ENCODE measurements at regions not wholly inside any gene's neighbourhood (a gene's known extent, or its start where the extent isn't known, plus 50 kb on each side); places are given as distances from the start of the nearest gene placed in this dataset.

- POLR2A ChIA-PET, result no interaction called here
- Histone ChIP-seq H3K4me1 (ENCODE audit: insufficient read depth, low read length) (no peaks in the 10 kb centered on the region), H3K27ac (ENCODE audit: low read depth in 1 of 2, low read length in 2 of 2) (no peak overlapping the region), H3K9me3 (ENCODE audit: control insufficient read depth in 1 of 2, insufficient read depth in 1 of 2, low read length in 2 of 2) (no peaks in the 10 kb centered on the region), H3K4me3 (ENCODE audit: low read length) (no peak overlapping the region), H3K27me3 (ENCODE audit: control insufficient read depth in 1 of 2, insufficient read depth in 2 of 2, low read length in 2 of 2) (no peaks in the 10 kb centered on the region), H3K36me3 (ENCODE audit: insufficient read depth, low read length) (no peaks in the 10 kb centered on the region)
- Mint-ChIP-seq H3K27me3 (no peaks in the 10 kb centered on the region), H3K27ac (no peak overlapping the region), H3K9me3 (no peaks in the 10 kb centered on the region), H3K4me3 (no peak overlapping the region), H3K36me3 (ENCODE audit: low read depth) (no peaks in the 10 kb centered on the region), H3K4me1 (ENCODE audit: low read depth) (no peaks in the 10 kb centered on the region)
- no peak for TF ChIP-seq CTCF (IDR thresholded peaks at IDR 0.05)
- intact Hi-C loops (cut with DNase I, micrococcal nuclease), result no loop called here
- DNase-seq (no peak), ATAC-seq (ENCODE audit: poor library complexity) (no peak)
- CTCF ChIA-PET, result no interaction called here
Measured at GRCh38 chr12:20142316-20142715, 226.0 kb upstream of the PDE3A start.

- Mint-ChIP-seq H3K27me3 (no peaks in the 10 kb centered on the region), H3K36me3 (ENCODE audit: low read depth) (no peaks in the 10 kb centered on the region), H3K27ac (no peak overlapping the region), H3K4me3 (no peak overlapping the region), H3K9me3 (no peaks in the 10 kb centered on the region), H3K4me1 (ENCODE audit: low read depth) (no peaks in the 10 kb centered on the region)
- H3K27ac ChIP-seq (ENCODE audit: low read depth in 1 of 2, low read length in 2 of 2), result no peak overlapping the region
- H3K4me1 ChIP-seq (ENCODE audit: insufficient read depth, low read length), result no peaks in the 10 kb centered on the region
- POLR2A ChIA-PET, result no interaction called here
- no peaks in the 10 kb centered on the region for H3K36me3 ChIP-seq (ENCODE audit: insufficient read depth, low read length)
- ATAC-seq (ENCODE audit: poor library complexity), result no peak
- TF ChIP-seq CTCF (IDR thresholded peaks at IDR 0.05), result no peak
- CTCF ChIA-PET, result no interaction called here
- DNase-seq, result no peak
- no peaks in the 10 kb centered on the region for H3K9me3 ChIP-seq (ENCODE audit: control insufficient read depth in 1 of 2, insufficient read depth in 1 of 2, low read length in 2 of 2)
- H3K4me3 ChIP-seq (ENCODE audit: low read length), result no peak overlapping the region
- intact Hi-C loops (cut with DNase I, micrococcal nuclease), result no loop called here
- no peaks in the 10 kb centered on the region for H3K27me3 ChIP-seq (ENCODE audit: control insufficient read depth in 1 of 2, insufficient read depth in 2 of 2, low read length in 2 of 2)
Measured at GRCh38 chr12:20142956-20143355, 225.4 kb upstream of the PDE3A start.

- intact Hi-C loops (cut with DNase I, micrococcal nuclease), result no loop called here
- Histone ChIP-seq H3K4me3 (ENCODE audit: low read length) (no peak overlapping the region), H3K27me3 (ENCODE audit: control insufficient read depth in 1 of 2, insufficient read depth in 2 of 2, low read length in 2 of 2) (no peaks in the 10 kb centered on the region), H3K27ac (ENCODE audit: low read depth in 1 of 2, low read length in 2 of 2) (no peak overlapping the region), H3K4me1 (ENCODE audit: insufficient read depth, low read length) (no peaks in the 10 kb centered on the region), H3K9me3 (ENCODE audit: control insufficient read depth in 1 of 2, insufficient read depth in 1 of 2, low read length in 2 of 2) (no peaks in the 10 kb centered on the region), H3K36me3 (ENCODE audit: insufficient read depth, low read length) (no peaks in the 10 kb centered on the region)
- no peak for TF ChIP-seq CTCF (IDR thresholded peaks at IDR 0.05)
- Mint-ChIP-seq H3K9me3 (no peaks in the 10 kb centered on the region), H3K36me3 (ENCODE audit: low read depth) (no peaks in the 10 kb centered on the region), H3K27me3 (no peaks in the 10 kb centered on the region), H3K4me3 (no peak overlapping the region), H3K4me1 (ENCODE audit: low read depth) (no peaks in the 10 kb centered on the region), H3K27ac (no peak overlapping the region)
- no peak for DNase-seq
- POLR2A ChIA-PET, result no interaction called here
- ATAC-seq (ENCODE audit: poor library complexity), result no peak
- CTCF ChIA-PET, result no interaction called here
Measured at GRCh38 chr12:20144341-20144740, 224.0 kb upstream of the PDE3A start.

Data from CD4-positive, alpha-beta T cell (primary cell).